GM21737 (cell line): ENCODE measurements at regions not wholly inside any gene's neighbourhood (a gene's known extent, or its start where the extent isn't known, plus 50 kb on each side); places are given as distances from the start of the nearest gene placed in this dataset.
"Not testable (repeated sequence)": the region's sequence is repeated elsewhere in the genome, so short reads cannot be mapped to it uniquely, and the experiment has no call there.

Experiments used
- ATAC-seq: cut with Tn5 transposase; IDR thresholded peaks from one replicate; pipeline ENCODE4 v1.9.1; 2021; ENCODE audit warnings: mild to moderate bottlenecking, moderate library complexity; ENCODE audit not compliant: unreplicated experiment

DNA sequence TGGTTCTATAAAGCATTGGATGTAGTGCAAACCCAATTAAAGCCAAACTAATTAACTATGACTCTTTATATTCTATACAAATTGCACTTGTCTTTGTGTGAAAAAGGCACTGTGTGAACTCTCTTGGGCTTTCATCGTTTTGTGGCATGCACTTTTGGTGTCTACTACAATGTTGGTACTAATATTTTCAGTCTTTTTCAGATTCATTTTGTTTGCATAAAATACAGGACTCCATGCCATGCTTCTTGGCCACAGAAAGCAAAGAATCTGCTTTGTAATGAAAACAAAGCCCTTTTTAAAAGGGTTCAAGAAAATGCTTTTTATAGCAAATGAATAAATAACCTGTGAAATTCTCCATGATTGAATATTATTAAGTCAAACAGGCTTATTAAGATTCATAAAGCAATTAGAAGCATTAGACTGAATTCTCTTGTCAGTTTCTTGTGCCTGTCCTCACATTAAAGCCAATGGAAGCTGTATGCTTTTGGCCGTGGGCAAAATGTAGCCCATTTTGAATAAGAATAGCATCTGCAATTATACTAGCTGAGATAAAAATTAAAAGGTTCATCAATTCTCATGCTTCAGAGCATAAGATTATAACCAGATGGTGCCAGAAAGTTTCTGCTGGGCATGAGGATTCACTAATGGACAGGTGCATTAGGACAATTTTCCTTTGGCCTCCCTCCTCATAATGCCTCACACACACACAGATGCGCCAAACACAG is 1665.2 kb downstream of the SUCLG1 start:
- ATAC-seq: no peak

DNA sequence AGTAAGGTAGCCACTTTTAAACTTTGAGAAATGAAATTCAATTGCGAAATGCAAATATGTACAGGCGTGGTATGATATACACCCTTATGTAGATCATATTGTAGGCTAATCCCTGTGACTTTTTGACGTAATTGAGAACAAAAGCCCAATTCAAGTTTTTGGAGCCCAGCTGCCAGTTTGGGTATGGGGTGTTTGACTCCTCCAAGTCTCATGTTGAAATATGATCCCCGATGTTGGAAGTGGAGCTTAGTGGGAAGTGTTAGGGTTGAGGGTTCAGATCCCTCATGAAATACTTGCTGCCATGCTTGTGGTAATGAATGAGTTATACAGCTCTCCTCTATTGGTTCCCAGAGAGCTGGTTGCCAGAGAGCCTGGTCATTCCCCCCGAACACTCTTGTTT is 1666.8 kb downstream of the SUCLG1 start:
- ATAC-seq: no peak

DNA sequence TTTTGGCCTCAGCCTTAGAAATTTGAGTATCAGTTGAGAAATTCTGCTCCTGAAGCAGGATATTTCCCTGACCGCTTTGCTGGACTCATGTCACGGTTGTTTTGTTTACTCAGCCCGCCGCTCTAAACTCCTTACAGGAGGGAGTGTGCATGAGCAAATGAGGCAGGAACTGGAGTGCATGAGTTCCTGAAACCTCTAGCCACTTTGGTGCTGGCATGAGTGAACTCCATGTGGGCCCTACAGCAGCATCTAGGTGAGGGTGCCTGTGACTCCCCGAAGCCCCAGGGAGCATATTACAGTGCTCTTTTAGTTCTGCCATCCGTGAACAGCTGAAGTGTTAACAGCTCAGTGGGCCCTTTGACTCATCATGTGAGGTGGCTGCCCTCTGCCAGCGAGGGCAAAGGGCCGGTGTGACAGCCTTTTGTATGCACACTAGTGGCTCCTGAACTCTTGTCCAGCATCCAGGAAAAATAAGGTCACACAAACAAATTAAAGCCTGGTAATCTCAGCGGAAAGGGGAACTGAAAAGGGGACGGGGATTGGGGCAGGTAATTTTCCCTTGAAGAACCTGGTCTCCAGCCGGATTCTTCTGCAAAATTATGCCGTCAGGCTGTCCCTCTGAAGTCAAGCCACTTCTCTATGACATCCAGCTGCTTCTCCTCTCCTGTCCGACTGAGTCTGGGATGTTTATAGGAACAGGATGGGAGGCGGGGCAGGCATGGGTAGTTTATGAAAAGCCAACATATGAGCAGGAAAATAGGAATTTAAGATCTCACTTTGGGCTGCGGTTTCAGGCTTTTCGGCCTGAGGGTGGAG is 1668.7 kb downstream of the SUCLG1 start:
- ATAC-seq: no peak

DNA sequence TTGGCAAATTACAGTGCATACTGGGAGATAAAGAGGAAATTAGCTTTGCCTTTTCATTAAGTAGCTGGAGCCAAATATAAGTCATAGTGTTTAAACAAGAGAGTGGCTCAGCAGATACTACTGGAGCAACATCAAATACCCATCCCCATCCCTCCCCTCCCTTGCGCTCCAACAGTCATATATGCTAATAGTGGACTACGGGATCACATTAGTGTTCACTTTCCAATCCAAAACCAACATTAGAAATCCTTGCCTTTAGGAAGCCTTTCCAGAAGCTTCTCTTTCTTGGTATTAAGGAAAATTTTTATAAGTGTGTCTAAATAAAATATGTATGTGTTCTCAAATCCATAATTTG is 1669.3 kb downstream of the SUCLG1 start:
- no peak for ATAC-seq

DNA sequence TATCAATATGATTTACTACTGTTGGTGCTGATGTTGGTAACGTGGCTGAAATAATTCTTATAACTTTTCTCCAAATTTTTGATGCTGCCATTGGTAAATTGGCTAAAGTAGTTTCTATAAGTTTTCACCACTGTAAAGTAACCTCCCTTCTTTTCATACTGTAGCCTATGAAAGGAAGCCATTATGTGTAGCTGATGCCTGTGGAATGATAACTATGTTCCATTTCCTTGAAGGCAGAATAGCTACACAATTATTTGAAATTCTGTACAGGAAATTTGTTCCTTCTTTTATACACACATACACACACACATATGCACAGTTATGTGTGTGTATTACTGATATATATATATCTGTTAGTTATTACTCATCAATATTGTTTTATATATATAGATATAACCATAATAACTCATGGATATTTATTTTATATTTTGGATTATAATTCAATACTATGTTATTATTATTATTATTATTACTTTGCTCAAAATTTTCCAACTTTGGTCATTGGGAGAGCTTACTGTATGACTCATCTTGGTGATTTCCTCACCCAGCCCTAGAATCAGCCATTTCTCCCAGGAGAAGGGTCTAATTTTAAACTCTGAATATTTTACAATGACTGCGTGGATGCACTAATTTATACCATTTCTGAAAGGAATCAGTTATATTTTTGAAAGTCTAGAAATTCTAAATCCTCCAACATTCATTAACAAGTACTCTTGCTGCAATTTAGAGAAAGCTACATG is 1677.7 kb downstream of the SUCLG1 start:
- ATAC-seq: no peak

DNA sequence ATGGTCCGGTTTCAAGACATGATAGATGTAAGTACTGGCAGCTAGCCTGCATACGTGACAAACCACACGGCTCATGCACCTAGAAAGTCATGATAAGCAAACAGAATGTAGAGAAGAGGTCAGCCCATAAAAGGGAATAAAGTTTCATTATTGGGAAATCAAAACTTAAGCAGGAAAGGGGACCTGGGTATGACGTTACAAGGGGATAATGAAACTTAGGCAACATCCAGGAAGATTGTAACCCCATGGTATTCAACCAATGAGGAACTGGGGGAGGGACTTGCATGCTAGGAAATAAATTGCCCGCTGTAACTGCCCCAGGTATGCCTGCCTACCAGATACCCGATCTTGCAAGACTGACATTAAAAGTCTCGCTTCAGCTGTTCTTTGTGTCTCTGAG is 1679.0 kb downstream of the SUCLG1 start:
- ATAC-seq: no peak

DNA sequence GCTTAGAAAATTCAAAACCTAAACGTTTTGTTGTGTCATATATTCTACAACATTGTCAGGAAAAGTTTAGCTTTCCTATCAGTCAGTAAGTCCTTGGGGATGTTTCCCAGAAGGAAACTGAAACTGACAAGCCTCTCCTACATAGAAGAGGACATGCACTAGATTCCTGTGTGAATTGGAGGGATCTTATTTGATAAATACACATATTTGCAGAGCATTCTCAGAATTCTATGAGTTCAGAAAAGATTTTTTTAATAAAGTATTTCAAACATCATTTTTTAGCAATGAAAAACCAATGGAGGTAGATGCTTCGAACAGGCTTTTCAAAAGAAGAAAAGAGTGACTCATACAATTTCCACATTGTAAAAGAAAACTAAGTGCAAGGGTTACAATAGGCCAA is 1706.7 kb downstream of the SUCLG1 start:
- no peak for ATAC-seq

DNA sequence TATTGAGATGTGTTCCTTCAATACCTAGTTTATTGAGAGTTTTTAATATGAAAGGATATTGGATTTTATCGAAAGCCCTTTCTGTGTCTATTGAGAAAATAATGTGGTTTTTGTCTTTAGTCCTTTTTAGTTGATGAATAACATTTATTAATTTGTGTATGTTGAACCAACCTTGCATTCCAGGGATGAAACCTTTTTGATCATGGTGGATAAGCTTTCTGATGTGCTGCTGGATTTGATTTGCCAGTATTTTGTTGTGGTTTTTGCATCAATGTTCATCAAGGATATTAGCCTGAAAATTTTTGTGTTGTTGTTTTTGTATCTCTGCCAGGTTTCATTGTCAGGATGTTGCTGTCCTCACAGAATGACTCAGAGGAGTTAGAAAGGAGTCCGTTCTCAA is 1710.4 kb downstream of the SUCLG1 start:
- ATAC-seq: no peak

DNA sequence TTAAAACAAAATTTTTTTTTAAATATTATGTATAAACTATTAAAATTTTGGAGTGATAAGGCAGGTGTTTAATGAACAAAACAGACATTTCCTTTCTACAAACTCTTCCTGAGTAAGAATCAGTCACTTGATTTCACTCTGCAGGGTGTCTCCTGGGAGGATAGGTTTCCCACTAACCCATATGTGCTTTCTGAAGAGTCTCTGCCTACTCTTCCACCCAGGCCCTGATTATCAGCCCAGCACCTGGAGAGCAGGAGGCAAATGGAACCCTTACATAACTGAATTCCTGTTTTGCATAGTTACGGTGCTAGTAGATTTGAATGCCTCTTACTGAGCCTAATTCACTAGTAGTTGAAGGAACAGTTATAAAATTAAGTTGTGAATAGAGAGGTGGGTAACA is 1718.6 kb downstream of the SUCLG1 start:
- no peak for ATAC-seq

DNA sequence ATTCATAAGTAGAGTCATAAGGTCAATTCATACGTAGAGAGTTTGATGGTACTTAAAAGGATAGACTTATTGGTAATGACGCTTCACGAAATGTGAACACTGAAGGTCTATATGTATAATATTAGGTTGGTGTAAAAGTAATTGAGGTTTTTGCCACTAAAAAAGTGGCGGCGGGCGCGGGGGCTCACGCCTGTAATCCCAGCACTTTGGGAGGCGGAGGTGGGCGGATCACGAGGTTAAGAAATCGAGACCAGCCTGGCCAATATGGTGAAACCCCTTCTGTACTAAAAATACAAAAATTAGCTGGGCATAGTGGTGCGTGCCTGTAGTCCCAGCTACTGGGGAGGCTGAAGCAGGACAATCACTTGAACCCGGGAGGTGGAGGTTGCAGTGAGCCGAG is 1721.1 kb downstream of the SUCLG1 start:
- ATAC-seq: not testable (repeated sequence)

DNA sequence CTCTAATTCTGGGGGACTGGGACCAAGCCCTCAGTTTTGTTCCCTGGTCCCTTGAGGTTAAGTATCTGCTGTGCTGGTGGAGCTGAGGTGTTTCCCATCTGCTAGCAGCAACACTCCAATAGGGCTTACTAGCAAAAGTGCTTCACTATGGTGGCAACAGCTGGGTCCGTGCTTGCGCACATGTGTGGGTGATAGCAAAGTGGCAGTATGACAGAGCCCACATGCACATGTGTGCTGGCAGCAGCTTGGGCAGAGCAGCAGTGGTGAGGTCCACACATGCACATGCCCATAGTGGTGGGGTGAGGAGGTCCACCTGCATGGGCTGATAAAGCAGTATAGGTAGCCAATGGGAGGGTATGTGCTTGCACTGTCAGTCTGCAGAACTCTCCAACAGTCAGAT is 1723.7 kb downstream of the SUCLG1 start:
- no peak for ATAC-seq

DNA sequence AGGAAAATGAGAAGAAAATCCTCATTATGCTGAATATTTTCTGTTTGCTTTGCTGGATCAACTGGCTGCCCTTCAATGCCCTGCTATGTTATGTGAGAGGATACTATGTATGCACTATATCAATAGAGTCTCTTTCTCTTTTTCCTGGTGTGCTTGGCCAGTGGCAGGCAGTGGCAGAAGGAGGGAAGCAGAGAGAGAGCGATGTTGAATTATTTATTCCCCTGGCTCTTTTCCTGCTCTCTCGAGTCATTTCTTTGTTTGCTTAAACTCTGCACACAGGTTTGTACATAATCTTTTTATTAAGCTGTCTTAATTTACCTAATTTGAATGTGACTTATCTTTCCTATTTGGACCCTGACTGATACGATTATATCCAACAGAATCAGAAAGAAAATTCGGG is 1727.3 kb downstream of the SUCLG1 start:
- no peak for ATAC-seq

DNA sequence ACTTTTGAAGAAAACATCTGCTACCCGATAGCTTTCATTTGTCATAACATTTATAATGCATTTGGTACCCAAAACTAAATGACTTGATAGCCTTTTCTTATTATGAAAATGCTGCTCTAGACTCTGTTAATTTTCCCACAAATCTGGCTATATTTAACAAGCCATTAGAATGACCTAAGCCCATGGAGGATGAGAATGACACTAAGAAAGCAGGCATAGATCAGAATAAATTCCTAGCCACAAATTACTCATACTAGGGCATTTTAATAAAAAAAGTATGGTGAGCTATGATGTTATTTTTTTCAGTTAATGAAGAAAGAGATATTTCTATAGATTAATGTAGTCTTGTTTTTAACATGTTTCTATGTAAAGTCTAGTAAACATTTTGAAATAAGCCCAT is 1728.3 kb downstream of the SUCLG1 start:
- no peak for ATAC-seq

DNA sequence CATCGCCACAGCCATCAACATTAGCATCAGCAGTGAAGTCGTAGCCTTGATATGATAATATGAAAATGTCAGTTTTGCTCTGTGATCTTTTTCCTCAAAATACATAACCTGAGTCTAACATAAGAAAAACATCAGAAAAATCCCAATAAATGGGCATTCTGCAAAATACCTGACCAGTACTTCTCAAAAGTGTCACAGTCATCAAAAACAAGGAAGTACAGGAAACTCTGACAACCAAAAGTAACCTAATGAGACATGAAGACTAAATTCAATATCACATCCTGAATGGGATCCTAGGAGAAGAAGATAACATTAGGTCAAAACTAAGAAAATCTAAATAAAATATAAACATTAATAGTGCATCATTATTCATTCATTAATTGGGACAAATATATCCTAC is 1731.0 kb downstream of the SUCLG1 start:
- no peak for ATAC-seq

DNA sequence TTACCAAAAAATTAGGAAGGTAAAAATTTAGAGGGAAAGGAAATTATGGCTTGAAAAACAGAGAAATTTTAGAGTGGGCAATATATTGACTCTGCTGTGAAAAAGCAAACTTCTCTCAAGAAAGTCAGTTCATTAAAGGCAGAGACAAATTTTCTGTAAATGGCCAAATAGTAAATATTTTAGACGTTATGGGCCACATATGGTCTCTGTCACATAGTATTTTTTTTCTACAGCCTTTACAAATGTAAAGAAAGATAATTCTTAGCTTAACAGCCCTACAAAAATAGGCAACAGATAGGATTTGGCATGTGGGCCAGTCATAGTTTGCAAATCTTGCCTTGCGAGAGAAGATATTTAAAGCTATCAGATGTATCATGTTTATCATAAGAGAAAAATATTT is 1750.4 kb downstream of the SUCLG1 start:
- no peak for ATAC-seq

DNA sequence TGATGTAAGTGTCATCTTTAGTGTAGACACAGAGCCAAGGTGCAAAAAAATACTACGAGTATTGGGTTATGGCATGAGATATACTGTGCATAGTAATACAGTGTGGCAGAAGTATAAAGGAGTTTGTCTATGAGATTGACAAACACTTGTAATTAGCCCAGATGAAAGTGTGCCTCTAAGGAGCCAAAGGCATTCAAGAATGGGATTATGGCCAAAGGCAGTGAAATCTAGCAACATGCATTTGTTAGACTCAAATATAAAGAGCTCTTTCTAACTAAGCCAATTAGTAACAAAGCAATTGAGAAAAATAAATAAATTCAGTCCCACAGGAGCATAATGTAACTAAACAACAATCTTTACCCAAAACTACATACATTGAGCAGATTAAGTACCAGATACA is 1761.8 kb downstream of the SUCLG1 start:
- no peak for ATAC-seq

DNA sequence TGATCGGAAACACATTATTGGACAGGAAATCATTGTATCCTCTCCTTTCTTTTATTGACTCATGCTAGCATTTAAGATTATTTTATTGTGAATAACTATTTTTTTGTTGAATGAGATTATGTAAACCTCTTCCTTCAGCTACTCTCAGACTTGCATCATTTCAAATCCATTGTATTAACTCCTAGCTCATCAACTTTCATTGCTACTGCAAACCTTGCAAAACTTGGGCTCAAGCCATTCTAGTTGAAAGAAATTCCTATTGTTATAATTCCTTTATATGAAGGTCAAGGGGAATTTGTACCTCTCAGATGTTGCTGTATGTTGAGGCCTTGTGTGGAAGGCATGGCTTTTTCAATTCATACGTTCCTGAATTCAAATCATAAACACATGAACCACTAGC is 1764.6 kb downstream of the SUCLG1 start:
- ATAC-seq: no peak

DNA sequence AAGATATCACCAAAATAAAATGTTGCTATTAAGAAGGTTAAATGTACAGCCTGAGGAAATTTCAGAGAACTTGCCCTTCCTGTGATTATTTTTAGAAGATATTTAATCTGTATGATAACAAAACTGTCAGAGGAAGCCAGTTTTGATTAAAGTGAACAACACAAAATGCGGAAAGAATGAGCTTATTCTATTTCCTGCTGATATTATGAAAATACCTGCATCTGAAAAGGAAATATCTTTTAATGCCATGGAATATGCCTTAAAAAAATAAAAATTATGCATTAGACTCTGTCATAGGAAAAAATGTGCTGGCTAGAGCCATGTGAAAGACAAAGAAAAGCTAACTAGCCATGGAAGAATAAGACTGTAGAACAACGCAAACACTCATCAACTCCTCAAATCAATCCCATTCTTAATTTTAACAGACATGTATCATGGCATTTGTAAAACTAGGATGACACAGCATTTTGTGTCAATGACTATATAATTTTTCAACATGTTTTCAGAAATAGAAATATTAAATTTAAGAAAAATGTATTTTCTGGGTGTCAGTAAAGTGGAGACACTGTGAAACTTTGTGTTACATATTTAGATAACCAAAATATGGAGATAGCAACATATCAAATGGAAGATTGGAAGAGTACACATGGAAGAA is 1768.2 kb downstream of the SUCLG1 start:
- no peak for ATAC-seq

DNA sequence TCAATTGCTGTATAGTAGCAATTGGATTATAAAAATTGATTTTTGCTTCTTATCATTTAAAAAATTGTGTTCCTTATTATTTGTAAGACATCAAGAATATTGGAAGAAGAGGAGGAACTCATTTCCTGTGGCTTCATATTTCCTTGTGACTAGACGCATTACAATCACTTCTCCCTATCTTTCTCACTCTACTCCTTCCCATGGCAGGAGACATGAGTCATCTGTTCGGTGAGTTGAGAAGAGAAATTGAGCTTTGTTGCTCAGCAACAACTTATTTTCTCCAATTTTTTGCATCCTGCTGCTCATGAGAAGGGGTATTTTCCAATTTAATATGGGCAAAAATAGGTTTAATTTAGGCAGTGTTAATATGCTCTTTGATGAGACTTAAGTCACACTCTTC is 1783.9 kb downstream of the SUCLG1 start:
- no peak for ATAC-seq

DNA sequence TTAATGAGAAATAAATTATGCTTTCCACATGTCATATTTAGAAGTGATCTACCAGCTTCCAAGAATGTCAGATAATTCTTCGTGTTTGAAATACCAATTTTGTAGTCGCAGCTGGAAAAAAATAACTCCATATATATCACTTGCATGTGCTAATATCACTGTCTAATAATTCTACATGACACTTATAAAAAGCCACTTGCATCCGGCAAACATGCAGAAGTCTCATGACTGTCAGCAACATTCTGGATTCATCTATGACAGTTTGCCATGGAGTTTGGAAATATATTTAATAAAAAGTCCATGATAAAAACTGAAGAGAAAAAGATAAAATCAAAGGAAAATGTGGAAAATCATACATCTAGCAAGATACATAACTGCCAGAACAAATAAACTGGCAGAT is 1784.4 kb downstream of the SUCLG1 start:
- ATAC-seq: no peak

DNA sequence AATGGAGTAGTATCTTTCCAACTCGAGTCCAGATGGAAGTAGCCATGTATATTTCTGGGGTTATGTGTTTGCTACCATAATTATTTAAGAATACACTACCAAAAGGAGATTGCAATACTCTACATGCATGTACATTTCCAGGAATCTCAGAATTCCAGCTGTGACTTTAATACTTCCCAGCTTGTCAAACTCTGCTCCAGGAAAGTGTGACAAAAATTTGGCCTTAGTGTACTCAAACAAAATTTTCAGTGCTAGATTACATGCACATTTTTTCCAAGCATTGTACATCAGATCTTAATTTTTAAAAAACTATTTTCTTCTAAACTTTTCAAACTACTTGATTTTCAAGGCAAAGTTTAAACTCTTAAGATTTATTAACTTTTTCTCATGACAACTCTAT is 1791.6 kb downstream of the SUCLG1 start:
- ATAC-seq: no peak
